ENCODE measurements at regions not wholly inside any gene's neighbourhood (a gene's known extent, or its start where the extent isn't known, plus 50 kb on each side); places are given as distances from the start of the nearest gene placed in this dataset.

DNA sequence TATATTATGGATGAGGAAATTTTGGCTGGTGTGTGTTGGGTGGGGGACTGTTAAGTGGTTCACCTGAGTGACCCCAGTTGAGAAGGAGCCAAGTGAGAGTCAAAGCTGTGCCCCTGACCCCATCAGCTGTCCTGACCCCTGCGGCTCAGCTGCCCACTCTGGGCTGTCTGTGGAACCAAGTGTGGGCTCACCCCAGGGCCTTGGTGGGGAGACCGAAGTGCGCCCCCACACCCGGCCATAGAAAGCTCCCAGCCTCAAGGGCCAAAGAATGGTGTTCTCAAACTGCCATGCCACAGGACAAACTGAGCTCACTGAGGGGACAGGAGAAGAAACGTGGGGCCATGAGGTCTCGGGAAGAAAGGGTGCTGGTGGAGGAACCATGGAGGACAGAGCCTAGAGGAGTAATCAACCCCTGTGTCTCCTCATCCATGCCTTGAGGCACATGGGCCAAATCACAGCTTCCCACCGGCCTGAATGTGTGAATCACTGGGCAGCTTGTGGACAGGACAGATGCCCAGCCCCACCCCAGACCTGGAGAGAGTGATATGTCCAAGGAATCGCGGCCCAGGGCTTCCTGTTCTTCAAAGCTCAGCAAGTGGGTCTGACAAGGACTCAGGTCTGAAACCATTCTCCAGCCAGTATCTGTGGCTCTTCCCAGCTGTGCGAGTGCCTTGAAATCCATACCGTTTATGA is 86.2 kb upstream of the CACUL1 start:
- Histone ChIP-seq H3K4me1 (peaks cover 0 to 25% (median 5%) of the 10 kb centered on the region in 4 donors), H3K4me3 (no peak overlapping the region), H3K27ac (no peak overlapping the region), H3K9me3 (no peaks in the 10 kb centered on the region), H3K27me3 (no peaks in the 10 kb centered on the region), H3K36me3 (no peaks in the 10 kb centered on the region)
- WGBS, 5 donors, result 79 to 94% (median 93%) methylated on average over 10 to 11 of the region's 11 CpGs
- intact Hi-C loops (cut with DNase I; ENCODE audit: low total_unique reads), result no loop called here
- TF ChIP-seq POLR2AphosphoS5 (IDR thresholded peaks at IDR 0.05) (no peak), POLR2A (IDR thresholded peaks at IDR 0.05) (no peak), EP300 (IDR thresholded peaks at IDR 0.05) (no peak)
- TF ChIP-seq, protein P1, sequence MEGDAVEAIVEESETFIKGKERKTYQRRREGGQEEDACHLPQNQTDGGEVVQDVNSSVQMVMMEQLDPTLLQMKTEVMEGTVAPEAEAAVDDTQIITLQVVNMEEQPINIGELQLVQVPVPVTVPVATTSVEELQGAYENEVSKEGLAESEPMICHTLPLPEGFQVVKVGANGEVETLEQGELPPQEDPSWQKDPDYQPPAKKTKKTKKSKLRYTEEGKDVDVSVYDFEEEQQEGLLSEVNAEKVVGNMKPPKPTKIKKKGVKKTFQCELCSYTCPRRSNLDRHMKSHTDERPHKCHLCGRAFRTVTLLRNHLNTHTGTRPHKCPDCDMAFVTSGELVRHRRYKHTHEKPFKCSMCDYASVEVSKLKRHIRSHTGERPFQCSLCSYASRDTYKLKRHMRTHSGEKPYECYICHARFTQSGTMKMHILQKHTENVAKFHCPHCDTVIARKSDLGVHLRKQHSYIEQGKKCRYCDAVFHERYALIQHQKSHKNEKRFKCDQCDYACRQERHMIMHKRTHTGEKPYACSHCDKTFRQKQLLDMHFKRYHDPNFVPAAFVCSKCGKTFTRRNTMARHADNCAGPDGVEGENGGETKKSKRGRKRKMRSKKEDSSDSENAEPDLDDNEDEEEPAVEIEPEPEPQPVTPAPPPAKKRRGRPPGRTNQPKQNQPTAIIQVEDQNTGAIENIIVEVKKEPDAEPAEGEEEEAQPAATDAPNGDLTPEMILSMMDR (IDR thresholded peaks at IDR 0.05), result no peak
- no peak for DNase-seq

DNA sequence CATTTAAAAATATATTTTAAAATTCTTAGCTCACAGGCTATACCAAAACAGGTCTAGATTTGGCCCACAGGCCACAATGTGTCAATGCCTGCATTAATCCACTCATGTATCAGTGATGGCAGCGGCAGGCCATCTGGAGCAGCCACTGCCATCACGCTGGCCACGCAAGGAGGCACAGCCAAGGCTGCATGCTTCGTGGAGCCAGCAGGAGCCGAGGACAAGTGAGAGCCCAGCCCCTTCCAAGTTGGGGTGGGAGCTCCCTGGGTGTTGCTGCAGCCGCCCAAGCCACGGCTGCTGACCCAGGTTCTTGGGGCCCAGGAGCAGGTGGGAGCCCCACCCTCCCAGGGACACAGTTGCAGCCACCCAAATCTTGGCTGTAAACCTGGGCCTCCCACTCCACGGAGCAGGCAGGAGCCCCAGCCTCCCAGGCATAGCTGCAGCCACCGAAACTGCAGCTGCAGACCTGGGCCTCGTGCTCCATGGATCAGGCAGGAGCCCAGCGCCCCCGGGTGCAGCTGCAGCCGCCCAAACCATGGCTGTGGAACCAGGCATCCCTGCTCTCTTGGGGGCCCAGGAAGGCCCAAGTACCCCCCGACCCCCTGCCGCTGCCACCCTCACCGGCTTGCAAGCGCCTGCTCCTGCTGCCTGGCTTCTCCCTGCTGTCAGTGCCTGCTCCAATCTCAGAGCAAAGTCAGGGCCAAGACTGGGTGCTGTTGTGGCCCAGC is 87.3 kb upstream of the CACUL1 start:
- intact Hi-C loops (cut with DNase I; ENCODE audit: low total_unique reads), result no loop called here
- Histone ChIP-seq H3K4me3 (no peak overlapping the region), H3K9me3 (no peaks in the 10 kb centered on the region), H3K27me3 (no peaks in the 10 kb centered on the region), H3K36me3 (no peaks in the 10 kb centered on the region), H3K4me1 (peaks cover 0 to 25% (median 5%) of the 10 kb centered on the region in 4 donors), H3K27ac (no peak overlapping the region)
- TF ChIP-seq POLR2A (IDR thresholded peaks at IDR 0.05) (no peak), EP300 (IDR thresholded peaks at IDR 0.05) (no peak), POLR2AphosphoS5 (IDR thresholded peaks at IDR 0.05) (no peak)
- TF ChIP-seq, protein P1 (IDR thresholded peaks at IDR 0.05), result no peak
- WGBS, 5 donors, result 81 to 90% (median 86%) methylated on average over 9 to 17 of the region's 17 CpGs
- no peak for DNase-seq

DNA sequence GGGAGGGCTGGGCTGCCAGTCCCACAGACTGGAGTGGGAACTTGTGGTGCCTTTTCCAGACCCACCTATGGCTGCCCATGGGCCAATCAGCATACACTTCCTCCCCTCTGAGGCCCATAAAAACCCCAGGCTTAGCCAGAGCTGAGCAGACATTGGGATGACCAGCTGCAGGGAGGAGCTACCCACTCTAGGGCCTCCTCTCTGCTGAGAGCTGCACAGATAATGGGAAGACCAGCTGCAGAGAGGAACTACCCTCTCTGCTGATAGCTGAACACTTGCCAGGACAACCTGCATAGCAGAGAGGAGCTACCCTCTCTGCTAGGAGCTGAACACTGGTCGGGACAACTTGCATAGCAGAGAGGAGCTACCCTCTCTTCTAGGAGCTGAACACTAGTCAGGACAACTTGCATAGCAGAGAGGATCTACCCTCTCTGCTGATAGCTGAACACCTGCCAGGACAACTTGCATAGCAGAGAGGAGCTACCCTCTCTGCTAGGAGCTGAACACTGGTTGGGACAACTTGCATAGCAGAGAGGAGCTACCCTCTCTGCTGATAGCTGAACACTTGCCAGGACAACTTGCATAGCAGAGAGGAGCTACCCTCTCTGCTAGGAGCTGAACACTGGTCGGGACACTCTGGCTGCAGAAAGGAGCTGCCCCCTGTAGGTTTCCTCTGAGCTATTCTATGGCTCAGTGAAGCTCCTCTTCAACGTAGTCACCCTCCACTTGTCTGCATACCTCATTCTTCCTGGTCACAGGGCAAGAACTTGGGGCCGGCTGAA is 88.3 kb upstream of the CACUL1 start:
- TF ChIP-seq, protein P1 (IDR thresholded peaks at IDR 0.05), result no peak
- no peak for TF ChIP-seq EP300 (IDR thresholded peaks at IDR 0.05)
- TF ChIP-seq POLR2A (IDR thresholded peaks at IDR 0.05), result no peak
- no peak for TF ChIP-seq POLR2AphosphoS5 (IDR thresholded peaks at IDR 0.05)
- intact Hi-C loops (cut with DNase I; ENCODE audit: low total_unique reads), result no loop called here
- Histone ChIP-seq H3K4me1 (peaks cover 0 to 25% (median 5%) of the 10 kb centered on the region in 4 donors), H3K9me3 (no peaks in the 10 kb centered on the region), H3K4me3 (no peak overlapping the region), H3K27me3 (no peaks in the 10 kb centered on the region), H3K27ac (no peak overlapping the region), H3K36me3 (no peaks in the 10 kb centered on the region)
- WGBS, 5 donors, result 35 to 80% (median 54%) methylated on average over 4 of the region's 4 CpGs
- DNase-seq, result no peak

DNA sequence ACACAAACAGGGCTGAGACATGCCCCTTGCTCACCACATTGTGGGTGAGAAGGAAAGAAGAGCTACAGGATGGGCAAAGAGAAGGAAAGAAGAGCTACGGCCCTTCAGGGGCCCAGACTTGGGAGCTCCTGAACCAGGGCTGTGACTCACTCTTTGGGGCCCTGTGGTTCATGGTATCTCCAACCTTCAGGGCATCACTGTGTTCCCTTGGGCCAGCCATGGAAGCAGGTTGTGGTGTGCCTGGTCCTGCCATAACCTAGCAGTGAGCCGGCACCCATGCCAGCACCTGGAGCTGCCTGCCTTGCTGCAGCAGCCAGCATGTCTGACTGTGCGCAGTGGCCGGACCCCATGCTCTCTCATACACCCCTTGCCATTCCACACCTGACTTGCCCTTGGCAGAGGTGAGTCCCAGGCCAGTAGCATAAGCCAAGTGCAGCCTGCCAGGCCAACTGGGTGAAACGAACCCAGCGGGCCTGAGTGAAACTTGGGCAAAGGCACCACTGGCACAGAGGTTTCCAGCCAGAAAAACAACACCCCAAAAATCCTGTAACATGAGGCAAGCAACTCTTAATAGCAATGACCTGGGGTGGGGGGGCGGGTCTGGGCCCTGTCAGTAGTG is 89.0 kb upstream of the CACUL1 start:
- H3K27ac ChIP-seq, result no peak overlapping the region
- TF ChIP-seq, protein P1 (IDR thresholded peaks at IDR 0.05), result no peak
- no peak for TF ChIP-seq POLR2AphosphoS5 (IDR thresholded peaks at IDR 0.05)
- no peak for TF ChIP-seq POLR2A (IDR thresholded peaks at IDR 0.05)
- TF ChIP-seq EP300 (IDR thresholded peaks at IDR 0.05), result no peak
- intact Hi-C loops (cut with DNase I; ENCODE audit: low total_unique reads), result no loop called here
- H3K4me3 ChIP-seq, result no peak overlapping the region
- 62 to 90% (median 75%) methylated on average over 4 to 7 of the region's 7 CpGs for WGBS, 5 donors
- H3K9me3 ChIP-seq, result no peaks in the 10 kb centered on the region
- no peaks in the 10 kb centered on the region for H3K27me3 ChIP-seq
- no peaks in the 10 kb centered on the region for H3K36me3 ChIP-seq
- peaks cover 0 to 25% (median 5%) of the 10 kb centered on the region in 4 donors for H3K4me1 ChIP-seq
- no peak for DNase-seq

All from stomach (tissue), 8 donors.